Neural cell (in vitro differentiated cells): ENCODE measurements at regions not wholly inside any gene's neighbourhood (a gene's known extent, or its start where the extent isn't known, plus 50 kb on each side); places are given as distances from the start of the nearest gene placed in this dataset.

Experiments
- H2AFZ ChIP-seq: fragments of 200-600, 300-800 bp; sonication (generic), shearing (Covaris generic); 2 replicates; pipeline ENCODE4 v1.6.0; 2014; ENCODE audit warnings: low read depth, mild to moderate bottlenecking, antibody characterized with exemption, low read length, moderate library complexity
- H3F3A ChIP-seq: fragments of 200-600 bp; shearing (Covaris generic); 2 replicates; pipeline ENCODE4 v1.6.1; 2016; ENCODE audit warnings: mild to moderate bottlenecking, moderate library complexity, mixed read lengths, antibody characterized with exemption, low read length; ENCODE audit not compliant: insufficient read depth, poor library complexity, severe bottlenecking
- H3K27ac ChIP-seq: fragments of 200-600, 300-800 bp; sonication (generic), shearing (Covaris generic); 2 replicates; pipeline ENCODE4 v1.5.1; 2014; ENCODE audit warnings: mild to moderate bottlenecking, low read length, moderate library complexity
- H3K27me3 ChIP-seq: fragments of 300-800, 200-600 bp; sonication (generic), shearing (Covaris generic); 2 replicates; pipeline ENCODE4 v1.6.0; 2014; ENCODE audit warnings: mild to moderate bottlenecking, low read depth, low read length, moderate library complexity; ENCODE audit not compliant: insufficient read depth
- H3K36me3 ChIP-seq: fragments of 300-800, 200-600 bp; sonication (generic), shearing (Covaris generic); 2 replicates; pipeline ENCODE4 v1.5.1; 2014; ENCODE audit warnings: mild to moderate bottlenecking, antibody characterized with exemption, low read length, moderate library complexity; ENCODE audit not compliant: insufficient read depth
- H3K4me2 ChIP-seq: fragments of 300-800, 200-600 bp; sonication (generic), shearing (Covaris generic); 2 replicates; pipeline ENCODE4 v1.6.0; 2014; ENCODE audit warnings: mild to moderate bottlenecking, low read length
- H3K4me3 ChIP-seq: fragments of 300-800, 200-600 bp; sonication (generic), shearing (Covaris generic); 2 replicates; pipeline ENCODE4 v1.5.1; 2014; ENCODE audit warnings: mild to moderate bottlenecking, low read length, moderate library complexity
- H3K79me2 ChIP-seq: fragments of 200-600 bp; shearing (Covaris generic); replicated peaks from 2 replicates; pipeline ENCODE4 v1.6.0; 2014; ENCODE audit warnings: mild to moderate bottlenecking, low read length, moderate library complexity; ENCODE audit not compliant: insufficient read depth
- H3K9ac ChIP-seq: fragments of 300-800, 200-600 bp; sonication (generic), shearing (Covaris generic); 2 replicates; pipeline ENCODE4 v1.6.1; 2016; ENCODE audit warnings: mild to moderate bottlenecking, low read length, mixed read lengths
- H3K9me2 ChIP-seq: fragments of 200-600 bp; shearing (Covaris generic); 2 replicates; pipeline ENCODE4 v1.6.1; 2016; ENCODE audit warnings: mild to moderate bottlenecking, low read length, mixed read lengths; ENCODE audit not compliant: insufficient read depth
- H3K9me3 ChIP-seq: fragments of 200-600, 300-800 bp; sonication (generic), shearing (Covaris generic); 2 replicates; pipeline ENCODE4 v1.6.1; 2016; ENCODE audit warnings: mild to moderate bottlenecking, mixed run types, low read length, moderate library complexity, mixed read lengths
- H4K20me1 ChIP-seq: fragments of 200-600 bp; shearing (Covaris generic); 2 replicates; pipeline ENCODE4 v1.6.1; 2016; ENCODE audit warnings: mild to moderate bottlenecking, mixed run types; ENCODE audit not compliant: insufficient read depth
- CTCF ChIP-seq: fragments of 450-650 bp; IDR thresholded peaks from 2 replicates; pipeline ENCODE4 v1.5.1; 2014; ENCODE audit warnings: antibody characterized with exemption, mild to moderate bottlenecking, moderate library complexity; ENCODE audit not compliant: poor library complexity, severe bottlenecking
- EP300 ChIP-seq: fragments of 450-650 bp; conservative IDR thresholded peaks from 2 replicates; pipeline ENCODE4 v1.6.1; 2014; ENCODE audit warnings: antibody characterized with exemption, mild to moderate bottlenecking, moderate library complexity; ENCODE audit not compliant: poor library complexity, severe bottlenecking
- EZH2 ChIP-seq: fragments of 200-600, 300-800 bp; shearing (Covaris generic), sonication (generic); IDR thresholded peaks from 2 replicates; pipeline ENCODE4 v1.6.1; 2014; ENCODE audit warnings: antibody characterized with exemption, low read length, borderline replicate concordance, mild to moderate bottlenecking; ENCODE audit not compliant: insufficient read depth, poor library complexity, severe bottlenecking
- MXI1 ChIP-seq: fragments of 450-650 bp; conservative IDR thresholded peaks from 2 replicates; pipeline ENCODE4 v1.6.1; 2014; ENCODE audit warnings: antibody characterized with exemption, mild to moderate bottlenecking; ENCODE audit not compliant: poor library complexity, severe bottlenecking
- POLR2AphosphoS5 ChIP-seq: IDR thresholded peaks from 2 replicates; pipeline ENCODE4 v1.6.1; 2012
- RAD21 ChIP-seq: fragments of 450-650 bp; conservative IDR thresholded peaks from 2 replicates; pipeline ENCODE4 v1.6.1; 2014; ENCODE audit warnings: antibody characterized with exemption, mild to moderate bottlenecking, moderate library complexity
- REST ChIP-seq: IDR thresholded peaks from 2 replicates; pipeline ENCODE4 v1.6.1; 2012; ENCODE audit warnings: borderline replicate concordance
- SMC3 ChIP-seq: fragments of 450-650 bp; conservative IDR thresholded peaks from 2 replicates; pipeline ENCODE4 v1.6.1; 2014; ENCODE audit warnings: antibody characterized with exemption, mild to moderate bottlenecking, moderate library complexity; ENCODE audit not compliant: poor library complexity
- TAF1 ChIP-seq: IDR thresholded peaks from 2 replicates; pipeline ENCODE4 v1.6.1; 2012; ENCODE audit warnings: low read depth

GRCh38 chr2:155240176-155240575 is 541.7 kb downstream of the KCNJ3 start:
- H3K79me2 ChIP-seq = no peaks in the 10 kb centered on the region
- H3K4me2 ChIP-seq = no peak overlapping the region
- no peak for TF ChIP-seq EP300
- TF ChIP-seq RAD21 = no peak
- TF ChIP-seq TAF1 = no peak
- no peak for TF ChIP-seq EZH2
- TF ChIP-seq MXI1 = no peak
- TF ChIP-seq REST = no peak
- TF ChIP-seq POLR2AphosphoS5 = no peak
- no peak for TF ChIP-seq SMC3
- TF ChIP-seq CTCF = no peak
- no peak overlapping the region for H3K9ac ChIP-seq
- no peak overlapping the region for H2AFZ ChIP-seq
- H4K20me1 ChIP-seq = no peaks in the 10 kb centered on the region
- no peaks in the 10 kb centered on the region for H3F3A ChIP-seq
- H3K27me3 ChIP-seq = no peaks in the 10 kb centered on the region
- no peak overlapping the region for H3K4me3 ChIP-seq
- H3K9me3 ChIP-seq = no peaks in the 10 kb centered on the region
- no peaks in the 10 kb centered on the region for H3K36me3 ChIP-seq
- H3K9me2 ChIP-seq = no peaks in the 10 kb centered on the region
- H3K27ac ChIP-seq = no peak overlapping the region

- Histone ChIP-seq H3K79me2 (no peaks in the 10 kb centered on the region), H3K4me3 (no peak overlapping the region), H3K27me3 (no peaks in the 10 kb centered on the region), H2AFZ (no peak overlapping the region), H3K27ac (no peak overlapping the region), H3K4me2 (no peak overlapping the region), H3F3A (no peaks in the 10 kb centered on the region), H3K36me3 (no peaks in the 10 kb centered on the region), H3K9me2 (no peaks in the 10 kb centered on the region), H3K9me3 (no peaks in the 10 kb centered on the region), H3K9ac (no peak overlapping the region), H4K20me1 (no peaks in the 10 kb centered on the region)
- TF ChIP-seq EP300 = no peak
- TF ChIP-seq SMC3 = no peak
- TF ChIP-seq TAF1 = no peak
- no peak for TF ChIP-seq CTCF
- no peak for TF ChIP-seq EZH2
- TF ChIP-seq POLR2AphosphoS5 = no peak
- no peak for TF ChIP-seq REST
- TF ChIP-seq MXI1 = no peak
- no peak for TF ChIP-seq RAD21
Measured at GRCh38 chr2:155235710-155236109, 537.2 kb downstream of the KCNJ3 start.
